Mammary epithelial cell (primary cell): ENCODE measurements at regions not wholly inside any gene's neighbourhood (a gene's known extent, or its start where the extent isn't known, plus 50 kb on each side); places are given as distances from the start of the nearest gene placed in this dataset.

Experiments used
- CTCF ChIP-seq, 2 donors: IDR thresholded peaks in 1 of 2; conservative IDR thresholded peaks in 1 of 2; 2 replicates each; pipeline ENCODE4 v1.5.1; 2011 to 2012; ENCODE audit warnings: inconsistent platforms in 2 of 2, low read length in 2 of 2, mild to moderate bottlenecking in 2 of 2, control low read depth in 1 of 2, low read depth in 1 of 2; ENCODE audit not compliant: insufficient read depth in 1 of 2; ENCODE audit errors: extremely low read depth in 1 of 2
- EZH2 ChIP-seq: IDR thresholded peaks from 2 replicates; pipeline ENCODE4 v1.6.1; 2012; ENCODE audit warnings: low read length, inconsistent platforms, borderline replicate concordance

- TF ChIP-seq CTCF (conservative IDR thresholded peaks at IDR 0.05 in 1 of 2, IDR thresholded peaks at IDR 0.05 in 1 of 2; ENCODE audit: extremely low read depth in 1 of 2, insufficient read depth in 1 of 2, low read depth in 1 of 2, low read length in 2 of 2) = no peak
- no peak for TF ChIP-seq EZH2
Observed at GRCh38 chr2:221283896-221284545, 288.1 kb downstream of the EPHA4 start.
